H1 (cell line): ENCODE measurements at regions not wholly inside any gene's neighbourhood (a gene's known extent, or its start where the extent isn't known, plus 50 kb on each side); places are given as distances from the start of the nearest gene placed in this dataset.

Experiments
- CEBPB ChIP-seq: IDR thresholded peaks from 2 replicates; pipeline ENCODE4 v1.6.1; 2012; ENCODE audit warnings: low read depth, low read length
- CTCF ChIP-seq, 3 experiments: IDR thresholded peaks; 1 replicate in 2 of 3; 2 replicates in 1 of 3; pipeline versions ENCODE4 v1.5.1 to v1.6.1; 2011; ENCODE audit warnings: low read length in 3 of 3, mild to moderate bottlenecking in 3 of 3, inconsistent platforms in 2 of 3, low read depth in 1 of 3, moderate library complexity in 1 of 3; ENCODE audit not compliant: insufficient read depth in 1 of 3; ENCODE audit errors: control extremely low read depth in 1 of 3

DNA sequence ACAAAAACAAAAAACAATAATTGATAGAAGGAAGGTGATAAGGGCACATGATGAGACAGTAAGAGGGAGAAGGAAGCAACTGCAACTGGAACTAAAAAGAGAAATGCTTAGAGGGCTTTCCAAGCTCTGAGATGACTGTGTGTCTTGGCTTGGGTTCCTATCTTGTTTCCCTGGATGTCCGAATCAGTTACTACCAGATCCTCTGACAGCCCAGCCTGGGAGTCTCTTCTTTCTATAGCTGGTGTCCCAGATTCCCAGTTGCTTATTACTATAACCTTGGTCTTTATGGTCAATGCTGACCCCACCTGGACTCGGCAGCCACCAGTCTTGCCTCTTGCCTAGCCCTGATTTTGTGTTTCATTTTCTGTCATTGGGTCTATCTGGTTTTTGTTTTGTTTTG, 116.4 kb downstream of the RFC3 start (continued):
- TF ChIP-seq CTCF (IDR thresholded peaks at IDR 0.05; ENCODE audit: control extremely low read depth in 1 of 3, insufficient read depth in 1 of 3, low read depth in 1 of 3, low read length in 3 of 3) (no peak), CEBPB (no peak)
